ENCODE measurements at regions not wholly inside any gene's neighbourhood (a gene's known extent, or its start where the extent isn't known, plus 50 kb on each side); places are given as distances from the start of the nearest gene placed in this dataset.
"Not testable (repeated sequence)": the region's sequence is repeated elsewhere in the genome, so short reads cannot be mapped to it uniquely, and the experiment has no call there.

GRCh38 chr22:34841911-34842310 lies 224.0 kb upstream of the ISX start:
- no peak for DNase-seq

- DNase-seq = no peak
Measured at GRCh38 chr22:34842630-34843029, 223.3 kb upstream of the ISX start.

DNA sequence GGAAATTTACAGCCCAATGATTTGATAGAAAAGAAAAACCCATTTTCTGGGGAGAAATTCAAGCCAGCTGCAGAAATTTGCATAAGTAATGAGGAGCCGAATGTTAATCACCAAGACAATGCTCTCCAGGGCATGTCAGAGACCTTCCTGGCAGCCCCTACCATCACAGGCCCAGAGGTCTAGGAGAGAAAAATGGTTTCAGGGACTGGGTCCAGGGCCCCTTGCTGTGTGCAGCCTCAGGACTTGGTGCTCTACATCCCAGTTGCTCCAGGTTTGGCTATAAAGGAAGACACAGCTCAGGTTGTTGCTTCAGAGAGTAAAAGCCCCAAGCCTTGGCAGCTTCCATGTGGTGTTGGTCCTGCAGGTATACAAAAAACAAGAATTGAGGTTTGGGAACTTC lies 222.2 kb upstream of the ISX start:
- not testable (repeated sequence) for DNase-seq

GRCh38 chr22:34845391-34845790 lies 220.6 kb upstream of the ISX start:
- no peak for DNase-seq

DNA sequence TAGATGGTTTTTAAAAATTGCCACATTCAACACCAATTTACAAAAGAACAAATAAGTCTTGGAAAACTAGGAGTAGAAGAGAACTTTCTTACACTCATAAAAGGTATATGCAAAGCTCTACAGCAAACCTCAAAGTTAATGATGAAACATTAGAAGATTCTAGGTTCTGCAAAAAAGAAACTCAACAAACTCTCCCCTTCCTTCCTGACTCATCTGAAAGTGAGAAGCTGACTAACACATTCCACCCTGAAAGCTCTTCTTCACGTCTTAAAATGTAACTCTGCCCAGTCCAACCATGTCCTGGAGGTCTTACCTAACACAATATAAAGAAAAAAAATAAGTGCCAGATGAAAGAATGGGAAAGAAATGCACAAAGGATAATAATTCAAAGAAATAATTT lies 218.9 kb upstream of the ISX start:
- DNase-seq = no peak

DNA sequence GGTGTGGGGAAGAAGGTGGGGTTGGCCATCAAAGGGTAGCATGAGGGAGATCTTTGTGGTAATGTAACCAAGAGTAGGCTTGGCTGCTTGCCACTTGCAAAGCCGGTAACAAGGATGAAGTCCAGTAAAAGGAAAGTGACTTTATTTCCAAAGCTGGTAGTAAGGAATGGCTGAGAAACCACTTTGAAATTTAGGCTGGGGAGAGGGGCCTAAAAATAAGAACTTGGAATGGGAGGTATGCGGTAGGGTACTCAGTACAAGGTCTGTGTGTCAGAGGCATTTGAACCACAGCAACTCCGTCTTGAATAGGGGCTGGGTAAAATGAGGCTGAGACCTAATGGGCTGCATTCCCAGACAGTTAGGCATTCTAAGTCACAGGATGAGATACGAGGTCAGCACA lies 216.0 kb upstream of the ISX start:
- no peak for DNase-seq

- no peak for DNase-seq
Measured at GRCh38 chr22:34851918-34852662, 213.9 kb upstream of the ISX start.

DNA sequence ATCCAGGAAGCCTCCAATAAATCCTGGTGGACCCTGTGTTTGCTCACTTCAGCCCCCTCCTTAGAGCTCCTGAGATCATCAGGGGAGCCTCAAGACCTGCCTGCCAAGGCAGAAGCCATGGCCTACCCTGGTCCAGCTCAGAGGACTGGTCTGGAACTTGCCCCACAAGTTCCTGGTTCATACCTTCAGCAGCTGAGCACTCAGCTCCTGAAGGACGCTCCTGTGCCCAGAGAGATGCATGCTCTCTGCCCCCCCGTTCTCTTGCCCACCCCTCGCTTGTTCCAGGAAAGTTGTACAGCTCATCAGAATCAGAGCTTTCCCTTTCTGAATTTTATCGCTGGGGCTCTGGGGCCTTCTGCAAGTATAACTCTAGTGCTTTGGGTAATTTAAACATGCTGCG lies 210.5 kb upstream of the ISX start:
- no peak for DNase-seq

DNA sequence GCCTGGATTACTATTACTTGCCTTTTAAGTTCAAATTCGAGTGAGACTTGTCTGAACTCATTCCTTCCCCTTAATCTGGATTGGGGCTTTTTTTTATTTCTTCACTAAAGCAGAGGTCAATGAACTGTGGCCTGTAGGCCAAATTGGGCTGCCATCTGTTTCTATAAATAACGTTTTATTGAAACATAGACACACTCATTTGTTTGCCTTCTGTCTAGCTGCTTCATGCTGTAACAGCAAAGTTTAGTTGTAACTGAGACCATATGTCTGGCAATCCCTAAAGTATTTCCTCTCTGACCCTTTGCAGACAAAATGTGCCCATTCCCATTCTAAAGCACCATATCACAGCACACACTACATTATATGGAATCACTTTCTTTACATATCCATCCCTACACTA lies 207.9 kb upstream of the ISX start:
- no peak for DNase-seq

DNA sequence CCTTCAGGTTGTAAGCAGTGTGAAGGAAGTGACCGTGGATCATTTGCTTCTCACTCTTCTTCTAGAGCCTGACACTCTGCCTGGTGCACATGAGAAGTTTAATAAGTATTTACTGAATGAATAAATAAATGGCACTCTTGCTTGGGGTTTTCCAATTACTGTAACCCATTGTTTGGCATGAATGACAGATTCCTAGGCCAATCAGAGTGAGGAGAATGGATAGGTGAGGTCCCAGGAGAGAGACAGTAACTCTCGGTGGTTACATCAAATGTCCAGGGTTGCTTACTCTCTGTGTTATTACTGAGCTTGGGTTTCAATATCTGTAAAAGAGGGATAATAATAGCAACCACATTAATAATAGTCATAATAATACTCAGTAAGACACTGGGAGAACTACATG lies 204.2 kb upstream of the ISX start:
- no peak for DNase-seq

- no peak for DNase-seq
Measured at GRCh38 chr22:34866081-34866480, 199.9 kb upstream of the ISX start.

DNA sequence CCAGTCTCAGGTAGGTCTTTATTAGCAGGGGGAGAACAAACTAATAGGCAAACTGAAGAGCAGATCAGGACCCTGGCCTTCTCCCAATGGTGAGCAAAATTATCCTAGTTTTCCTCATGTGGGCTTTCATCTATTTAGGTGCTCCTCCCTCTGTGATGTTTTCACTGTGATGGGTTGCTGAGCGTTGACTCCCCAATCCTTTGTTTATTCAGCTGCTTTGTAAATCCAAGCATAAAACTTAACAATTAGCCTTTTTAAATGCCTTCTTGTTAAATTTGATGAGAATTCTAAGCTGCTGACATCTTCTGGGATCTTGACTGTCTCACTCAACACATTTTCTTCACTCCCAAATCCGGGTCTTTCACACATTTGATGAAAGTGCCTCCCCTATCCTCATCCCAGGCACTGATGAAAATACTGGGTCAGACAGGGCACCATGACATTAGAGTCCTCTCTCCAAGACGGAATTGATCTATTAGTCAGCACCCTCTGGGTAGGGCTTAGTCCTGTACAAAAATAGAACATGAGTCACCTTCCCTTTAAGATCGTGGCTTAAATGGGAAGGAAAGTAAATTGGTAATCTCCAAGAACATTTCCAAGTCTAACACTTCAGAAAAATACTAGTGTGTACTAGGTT lies 199.3 kb upstream of the ISX start:
- DNase-seq = no peak

DNA sequence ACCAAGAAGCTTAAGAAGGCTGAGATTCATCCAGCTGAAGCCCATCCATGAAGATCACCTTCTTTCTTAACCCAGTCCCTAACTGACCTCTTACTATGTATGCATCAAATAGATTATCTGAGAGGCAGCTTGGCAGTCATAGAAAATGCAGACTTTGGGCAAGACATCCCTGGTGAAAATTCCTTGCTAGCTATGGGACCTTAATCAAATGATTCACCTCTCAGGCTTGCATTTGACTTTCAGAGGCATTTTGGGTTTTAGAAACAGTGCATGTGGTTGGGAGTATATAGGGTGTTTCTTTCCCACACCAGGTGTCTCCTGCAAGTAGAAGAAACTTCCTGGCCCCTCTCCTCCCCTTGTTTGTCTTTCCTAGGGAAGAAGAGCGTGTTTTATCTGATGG lies 188.5 kb upstream of the ISX start:
- no peak for DNase-seq

- DNase-seq = no peak
Measured at GRCh38 chr22:34878171-34878570, 187.8 kb upstream of the ISX start.

GRCh38 chr22:34879001-34879400 lies 187.0 kb upstream of the ISX start:
- no peak for DNase-seq

DNA sequence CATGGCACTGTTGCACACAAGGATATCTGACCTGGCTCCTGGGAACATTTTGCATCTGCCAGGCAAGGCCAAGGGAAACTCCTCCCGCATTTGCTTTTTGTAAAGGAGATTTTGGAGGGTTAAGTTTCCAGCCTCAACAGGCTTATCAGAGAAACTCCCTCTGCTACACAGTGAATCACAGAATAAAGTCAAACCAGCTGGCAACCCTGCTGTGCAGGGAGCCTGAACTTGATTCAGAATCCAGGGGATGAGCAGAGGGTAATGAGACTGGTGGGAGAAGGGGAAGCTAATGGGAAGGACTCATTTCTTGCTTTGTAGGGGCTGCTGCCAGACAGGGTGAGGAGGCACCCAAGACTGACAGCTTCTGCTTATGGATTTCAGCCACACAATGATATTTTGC lies 185.3 kb upstream of the ISX start:
- DNase-seq = no peak

GRCh38 chr22:34881453-34881852 lies 184.5 kb upstream of the ISX start:
- no peak for DNase-seq

GRCh38 chr22:34885852-34886251 lies 180.1 kb upstream of the ISX start:
- no peak for DNase-seq

- DNase-seq = no peak
Measured at GRCh38 chr22:34886391-34886790, 179.6 kb upstream of the ISX start.

DNA sequence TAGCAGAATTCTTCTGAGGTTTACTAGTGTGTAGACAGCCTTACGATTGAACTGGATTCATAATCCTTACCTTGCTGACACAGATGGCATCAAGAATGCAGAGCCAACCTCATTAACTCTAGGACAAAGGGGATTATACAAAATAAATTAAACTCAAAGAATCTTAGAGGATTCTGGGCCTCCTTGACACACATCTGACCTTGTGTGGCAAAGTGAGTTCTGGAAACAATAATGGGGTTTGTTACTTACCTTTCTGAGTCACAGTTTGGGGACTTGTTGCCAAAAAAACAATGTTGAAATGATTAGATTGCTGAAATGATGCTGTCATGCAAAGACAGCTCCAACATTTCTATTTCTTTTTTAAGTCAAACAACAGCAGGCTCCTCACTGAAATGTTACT lies 179.1 kb upstream of the ISX start:
- DNase-seq = no peak

GRCh38 chr22:34897126-34897525 lies 168.8 kb upstream of the ISX start:
- no peak for DNase-seq

GRCh38 chr22:34902335-34902734 lies 163.6 kb upstream of the ISX start:
- DNase-seq = no peak

DNA sequence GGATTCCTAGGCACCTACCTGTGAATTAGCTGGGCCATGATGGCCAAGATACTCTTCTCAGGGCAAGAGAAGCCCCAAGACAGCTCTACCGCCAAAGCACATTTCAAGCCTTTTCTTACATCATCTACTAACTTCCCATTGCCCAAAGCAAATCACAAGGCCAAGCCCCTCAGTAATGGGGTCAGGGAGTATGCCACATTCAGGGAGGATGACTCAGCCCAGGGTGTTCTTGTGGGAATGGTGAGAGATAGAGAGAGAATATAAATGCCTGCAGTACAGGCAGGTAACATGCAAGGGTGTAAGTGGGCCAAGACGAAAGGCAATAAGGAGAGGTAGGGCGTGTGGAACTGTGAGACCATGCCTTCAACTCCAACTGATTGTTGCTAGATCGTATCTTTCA lies 162.5 kb upstream of the ISX start:
- no peak for DNase-seq

- DNase-seq = no peak
Measured at GRCh38 chr22:34904486-34904885, 161.5 kb upstream of the ISX start.
